WTC11 (cell line): ENCODE measurements at regions not wholly inside any gene's neighbourhood (a gene's known extent, or its start where the extent isn't known, plus 50 kb on each side); places are given as distances from the start of the nearest gene placed in this dataset.
A peak's percentile ranks its signal among the peaks of the same experiment; 100 is the strongest.

Experiments used
- ATAC-seq: fragments of 200-7000 bp; cut with Tn5 transposase; 2 replicates; pipeline ENCODE4 v1.10.0; 2021; ENCODE audit warnings: mild to moderate bottlenecking, moderate library complexity
- CTCF ChIA-PET: fragments of 300-600 bp; sonication (Branson Sonifier 250); formaldehyde crosslinking; loops from one replicate; lab custom pipeline; 2021; ENCODE audit warnings: antibody characterized with exemption; lab: Charles Lee
- POLR2A ChIA-PET: fragments of 350-600 bp; sonication (Branson Sonifier 250); formaldehyde crosslinking; loops from one replicate; lab custom pipeline; 2021; ENCODE audit warnings: antibody characterized with exemption; lab: Charles Lee
- DNase-seq: peaks from one replicate; pipeline ENCODE4 v3.0.0; 2021; ENCODE audit warnings: low spot score
- H3K27ac Mint-ChIP-seq: 2 replicates; pipeline ENCODE4 v1.8.0; 2021; ENCODE audit warnings: mixed read lengths
- H3K27me3 Mint-ChIP-seq: 2 replicates; pipeline ENCODE4 v1.8.0; 2021; ENCODE audit warnings: low read depth, mild to moderate bottlenecking, moderate library complexity, mixed read lengths
- H3K36me3 Mint-ChIP-seq: 2 replicates; pipeline ENCODE4 v1.8.0; 2021; ENCODE audit warnings: mixed read lengths
- H3K4me1 Mint-ChIP-seq: 2 replicates; pipeline ENCODE4 v1.8.0; 2022; ENCODE audit warnings: mixed read lengths
- H3K4me3 Mint-ChIP-seq: 2 replicates; pipeline ENCODE4 v1.8.0; 2021; ENCODE audit warnings: mild to moderate bottlenecking, moderate library complexity, mixed read lengths
- H3K9me3 Mint-ChIP-seq: 2 replicates; pipeline ENCODE4 v1.8.0; 2021; ENCODE audit warnings: mixed read lengths
- ARID4B ChIP-seq: sonication (generic); formaldehyde crosslinking; IDR thresholded peaks from 2 replicates; pipeline ENCODE4 v1.8.0; 2023; ENCODE audit warnings: missing genetic modification reagents, mild to moderate bottlenecking, borderline replicate concordance
- E2F4 ChIP-seq: sonication (generic); formaldehyde crosslinking; IDR thresholded peaks from 2 replicates; pipeline ENCODE4 v1.8.1; 2022; ENCODE audit warnings: low read depth, mild to moderate bottlenecking, moderate library complexity, missing genetic modification reagents, borderline replicate concordance
- HMGA2 ChIP-seq: fragments of 250-450 bp; sonication (Bioruptor Pico); IDR thresholded peaks from 2 replicates; pipeline ENCODE4 v1.4.0; 2021; ENCODE audit warnings: mild to moderate bottlenecking, moderate library complexity
- KAT7 ChIP-seq: sonication (generic); formaldehyde crosslinking; IDR thresholded peaks from 2 replicates; pipeline ENCODE4 v1.8.1; 2023; ENCODE audit warnings: missing genetic modification reagents, mild to moderate bottlenecking, borderline replicate concordance
- NFATC4 ChIP-seq: fragments of 250-450 bp; sonication (Bioruptor Pico); IDR thresholded peaks from 2 replicates; pipeline ENCODE4 v1.9.0; 2021; ENCODE audit warnings: mild to moderate bottlenecking
- NR2C2 ChIP-seq: sonication (generic); formaldehyde crosslinking; IDR thresholded peaks from 2 replicates; pipeline ENCODE4 v1.8.0; 2022; ENCODE audit warnings: mild to moderate bottlenecking, missing genetic modification reagents
- SMAD4 ChIP-seq: sonication (generic); formaldehyde crosslinking; IDR thresholded peaks from 2 replicates; pipeline ENCODE4 v1.8.0; 2022; ENCODE audit warnings: mild to moderate bottlenecking, missing genetic modification reagents
- ZNF416 ChIP-seq: fragments of 250-450 bp; sonication (Bioruptor Pico); IDR thresholded peaks from 2 replicates; pipeline ENCODE4 v1.9.0; 2021; ENCODE audit warnings: mild to moderate bottlenecking, inconsistent platforms
- TF ChIP-seq, protein P1 (sequence below): sonication (generic); formaldehyde crosslinking; IDR thresholded peaks from 2 replicates; pipeline ENCODE4 v1.8.1; 2023; ENCODE audit warnings: mild to moderate bottlenecking, missing genetic modification reagents, moderate library complexity
- TF ChIP-seq, protein P2 (sequence below): sonication (generic); formaldehyde crosslinking; IDR thresholded peaks from 2 replicates; pipeline ENCODE4 v1.8.0; 2022; ENCODE audit warnings: missing genetic modification reagents

GRCh38 chr4:33543941-33544450, 2700.3 kb downstream of the ARAP2 start:
- Mint-ChIP-seq H3K27me3 (no peaks in the 10 kb centered on the region), H3K4me3 (no peak overlapping the region), H3K4me1 (no peaks in the 10 kb centered on the region), H3K9me3 (peaks cover 24% of the 10 kb centered on the region), H3K36me3 (peaks cover 13% of the 10 kb centered on the region), H3K27ac (no peak overlapping the region)
- DNase-seq (no peak), ATAC-seq (no peak)
- ChIA-PET POLR2A (no interaction called here), CTCF (no interaction called here)
- TF ChIP-seq, protein P1, sequence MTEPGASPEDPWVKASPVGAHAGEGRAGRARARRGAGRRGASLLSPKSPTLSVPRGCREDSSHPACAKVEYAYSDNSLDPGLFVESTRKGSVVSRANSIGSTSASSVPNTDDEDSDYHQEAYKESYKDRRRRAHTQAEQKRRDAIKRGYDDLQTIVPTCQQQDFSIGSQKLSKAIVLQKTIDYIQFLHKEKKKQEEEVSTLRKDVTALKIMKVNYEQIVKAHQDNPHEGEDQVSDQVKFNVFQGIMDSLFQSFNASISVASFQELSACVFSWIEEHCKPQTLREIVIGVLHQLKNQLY (CRISPR knock-in tag) = no peak

DNA sequence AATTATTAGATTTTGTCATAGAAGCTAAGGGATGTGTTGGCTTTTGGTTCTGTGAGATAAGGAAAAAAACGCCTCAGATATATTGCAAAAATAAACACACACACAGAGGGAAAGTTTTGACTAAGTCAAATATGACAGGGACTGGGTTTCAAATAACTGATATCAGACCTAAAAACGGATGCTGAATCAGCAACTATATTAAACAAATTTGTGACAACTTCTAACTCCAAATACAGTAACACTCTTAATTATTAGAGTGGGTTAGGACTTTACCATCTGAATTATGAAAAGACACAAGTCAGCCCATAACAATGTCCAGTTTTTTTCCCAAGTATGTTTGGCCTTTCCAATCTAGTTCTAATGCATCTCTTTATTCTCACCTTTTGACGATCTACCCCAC, 2693.1 kb downstream of the ARAP2 start:
- Mint-ChIP-seq H3K27me3 (no peaks in the 10 kb centered on the region), H3K4me1 (no peaks in the 10 kb centered on the region), H3K9me3 (peaks cover 35% of the 10 kb centered on the region), H3K4me3 (no peak overlapping the region)
- no peak for DNase-seq
- CTCF ChIA-PET = no interaction called here
- TF ChIP-seq NFATC4 (CRISPR knock-in tag) (no peak), KAT7 (no peak), ARID4B (no peak)
- TF ChIP-seq, all 79 proteins: peak for 0
- no peak for ATAC-seq
- no peak overlapping the region for H3K27ac Mint-ChIP-seq
- POLR2A ChIA-PET = no interaction called here
- H3K36me3 Mint-ChIP-seq = peaks cover 3% of the 10 kb centered on the region; the same call in 1 of the 2 replicates

DNA sequence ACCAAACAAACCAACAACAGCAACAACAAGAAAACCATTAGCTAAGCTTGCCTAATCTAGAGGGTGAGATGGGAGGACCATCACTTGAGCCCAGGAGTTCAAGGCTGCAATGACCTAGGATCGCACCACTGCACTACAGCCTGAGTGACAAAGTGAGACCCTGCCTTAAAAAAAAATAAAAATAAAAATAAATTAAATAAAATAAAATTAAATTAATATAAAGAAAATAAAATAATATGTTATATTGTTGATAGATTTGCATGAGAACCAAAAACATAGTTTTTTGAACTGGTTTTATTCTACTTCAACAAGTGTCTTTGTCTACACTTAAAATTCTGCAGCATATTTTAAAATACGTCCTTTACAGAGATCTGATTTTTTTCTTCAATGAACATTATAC, 2683.1 kb downstream of the ARAP2 start:
- no peak overlapping the region for H3K27ac Mint-ChIP-seq
- ChIA-PET POLR2A (no interaction called here), CTCF (no interaction called here)
- no peaks in the 10 kb centered on the region for H3K36me3 Mint-ChIP-seq
- TF ChIP-seq ZNF416 = no peak
- no peak for TF ChIP-seq SMAD4
- TF ChIP-seq E2F4 (CRISPR knock-in tag) = no peak
- TF ChIP-seq HMGA2 (CRISPR knock-in tag) = peak; percentile 93
- no peak for TF ChIP-seq NR2C2 (CRISPR knock-in tag)
- TF ChIP-seq, protein P2, sequence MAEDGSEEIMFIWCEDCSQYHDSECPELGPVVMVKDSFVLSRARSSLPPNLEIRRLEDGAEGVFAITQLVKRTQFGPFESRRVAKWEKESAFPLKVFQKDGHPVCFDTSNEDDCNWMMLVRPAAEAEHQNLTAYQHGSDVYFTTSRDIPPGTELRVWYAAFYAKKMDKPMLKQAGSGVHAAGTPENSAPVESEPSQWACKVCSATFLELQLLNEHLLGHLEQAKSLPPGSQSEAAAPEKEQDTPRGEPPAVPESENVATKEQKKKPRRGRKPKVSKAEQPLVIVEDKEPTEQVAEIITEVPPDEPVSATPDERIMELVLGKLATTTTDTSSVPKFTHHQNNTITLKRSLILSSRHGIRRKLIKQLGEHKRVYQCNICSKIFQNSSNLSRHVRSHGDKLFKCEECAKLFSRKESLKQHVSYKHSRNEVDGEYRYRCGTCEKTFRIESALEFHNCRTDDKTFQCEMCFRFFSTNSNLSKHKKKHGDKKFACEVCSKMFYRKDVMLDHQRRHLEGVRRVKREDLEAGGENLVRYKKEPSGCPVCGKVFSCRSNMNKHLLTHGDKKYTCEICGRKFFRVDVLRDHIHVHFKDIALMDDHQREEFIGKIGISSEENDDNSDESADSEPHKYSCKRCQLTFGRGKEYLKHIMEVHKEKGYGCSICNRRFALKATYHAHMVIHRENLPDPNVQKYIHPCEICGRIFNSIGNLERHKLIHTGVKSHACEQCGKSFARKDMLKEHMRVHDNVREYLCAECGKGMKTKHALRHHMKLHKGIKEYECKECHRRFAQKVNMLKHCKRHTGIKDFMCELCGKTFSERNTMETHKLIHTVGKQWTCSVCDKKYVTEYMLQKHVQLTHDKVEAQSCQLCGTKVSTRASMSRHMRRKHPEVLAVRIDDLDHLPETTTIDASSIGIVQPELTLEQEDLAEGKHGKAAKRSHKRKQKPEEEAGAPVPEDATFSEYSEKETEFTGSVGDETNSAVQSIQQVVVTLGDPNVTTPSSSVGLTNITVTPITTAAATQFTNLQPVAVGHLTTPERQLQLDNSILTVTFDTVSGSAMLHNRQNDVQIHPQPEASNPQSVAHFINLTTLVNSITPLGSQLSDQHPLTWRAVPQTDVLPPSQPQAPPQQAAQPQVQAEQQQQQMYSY = no peak
- H3K4me1 Mint-ChIP-seq = no peaks in the 10 kb centered on the region
- no peak overlapping the region for H3K4me3 Mint-ChIP-seq
- ATAC-seq (no peak), DNase-seq (no peak)
- no peaks in the 10 kb centered on the region for H3K27me3 Mint-ChIP-seq
- 0 out of 2 replicates have a peak, but pooled peaks cover 3% of the 10 kb centered on the region for H3K9me3 Mint-ChIP-seq
